ENCODE measurements at regions not wholly inside any gene's neighbourhood (a gene's known extent, or its start where the extent isn't known, plus 50 kb on each side); places are given as distances from the start of the nearest gene placed in this dataset.

DNA sequence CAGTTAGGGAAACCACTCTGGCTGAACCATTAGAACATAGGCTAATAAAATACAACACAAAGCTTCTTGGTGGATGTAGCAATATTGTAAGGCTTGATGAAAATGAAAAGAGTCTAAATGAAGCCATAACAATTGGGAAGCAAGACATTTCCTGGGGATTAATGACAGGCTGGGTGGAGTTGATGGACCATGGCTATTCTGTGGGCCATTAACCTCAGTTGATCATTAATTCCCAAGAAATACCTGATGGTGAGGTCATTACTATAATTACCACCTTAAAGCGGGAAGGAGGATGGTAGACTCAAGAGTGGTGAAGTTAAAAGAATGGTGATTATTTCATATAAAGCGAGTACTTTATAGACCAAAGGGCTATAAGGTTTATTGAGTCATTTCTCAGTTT lies 455.8 kb upstream of the MAP3K7 start:
- TF ChIP-seq, protein P1, sequence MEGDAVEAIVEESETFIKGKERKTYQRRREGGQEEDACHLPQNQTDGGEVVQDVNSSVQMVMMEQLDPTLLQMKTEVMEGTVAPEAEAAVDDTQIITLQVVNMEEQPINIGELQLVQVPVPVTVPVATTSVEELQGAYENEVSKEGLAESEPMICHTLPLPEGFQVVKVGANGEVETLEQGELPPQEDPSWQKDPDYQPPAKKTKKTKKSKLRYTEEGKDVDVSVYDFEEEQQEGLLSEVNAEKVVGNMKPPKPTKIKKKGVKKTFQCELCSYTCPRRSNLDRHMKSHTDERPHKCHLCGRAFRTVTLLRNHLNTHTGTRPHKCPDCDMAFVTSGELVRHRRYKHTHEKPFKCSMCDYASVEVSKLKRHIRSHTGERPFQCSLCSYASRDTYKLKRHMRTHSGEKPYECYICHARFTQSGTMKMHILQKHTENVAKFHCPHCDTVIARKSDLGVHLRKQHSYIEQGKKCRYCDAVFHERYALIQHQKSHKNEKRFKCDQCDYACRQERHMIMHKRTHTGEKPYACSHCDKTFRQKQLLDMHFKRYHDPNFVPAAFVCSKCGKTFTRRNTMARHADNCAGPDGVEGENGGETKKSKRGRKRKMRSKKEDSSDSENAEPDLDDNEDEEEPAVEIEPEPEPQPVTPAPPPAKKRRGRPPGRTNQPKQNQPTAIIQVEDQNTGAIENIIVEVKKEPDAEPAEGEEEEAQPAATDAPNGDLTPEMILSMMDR (conservative IDR thresholded peaks at IDR 0.05 in 1 of 2, IDR thresholded peaks at IDR 0.05 in 1 of 2; ENCODE audit: extremely low read depth in 1 of 2, insufficient read depth in 1 of 2, low read depth in 1 of 2, low read length in 2 of 2), result no peak
- no peak for TF ChIP-seq EZH2 (IDR thresholded peaks at IDR 0.05; ENCODE audit: borderline replicate concordance, low read length)

All from mammary epithelial cell (primary cell).